ENCODE measurements at regions not wholly inside any gene's neighbourhood (a gene's known extent, or its start where the extent isn't known, plus 50 kb on each side); places are given as distances from the start of the nearest gene placed in this dataset.

DNA sequence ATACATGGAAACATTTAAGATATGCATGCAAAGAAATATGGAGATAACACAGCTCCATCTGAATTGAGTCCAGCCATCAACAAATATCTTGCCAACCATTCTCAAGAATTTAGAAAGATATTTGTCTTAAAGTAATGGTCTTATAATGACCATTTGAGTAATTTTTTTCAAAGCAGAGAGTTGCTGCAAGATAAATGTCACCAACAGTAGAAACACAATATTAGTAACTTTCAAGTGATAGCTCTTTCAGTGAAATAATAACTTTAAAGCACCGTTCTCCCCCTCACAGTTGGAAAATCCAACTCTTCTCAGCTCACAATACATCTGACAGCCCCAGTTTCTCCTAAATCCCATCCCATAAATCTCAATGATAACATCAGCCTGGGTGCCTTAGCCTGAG, 481.0 kb upstream of the ADAMTS5 start:
- Histone ChIP-seq H3K27me3 (ENCODE audit: control insufficient read depth in 2 of 2, insufficient read depth in 2 of 2, low read length in 2 of 2) (no peaks in the 10 kb centered on the region), H2AFZ (ENCODE audit: low read depth, low read length) (no peak overlapping the region), H3K4me2 (ENCODE audit: insufficient read depth, low read length) (no peak overlapping the region), H3K9ac (ENCODE audit: insufficient read depth in 1 of 2, low read depth in 2 of 2, low read length in 2 of 2) (no peak overlapping the region), H3K9me1 (ENCODE audit: control insufficient read depth, insufficient read depth, low read length) (no peaks in the 10 kb centered on the region), H3K4me1 (replicated peaks in 1 of 2; ENCODE audit: control insufficient read depth in 2 of 2, insufficient read depth in 2 of 2, low read length in 2 of 2) (no peaks in the 10 kb centered on the region), H3K79me2 (ENCODE audit: control insufficient read depth, insufficient read depth, low read length) (no peaks in the 10 kb centered on the region), H3K4me3 (no peak overlapping the region), H4K20me1 (replicated peaks; ENCODE audit: control insufficient read depth, insufficient read depth, low read length) (no peaks in the 10 kb centered on the region), H3K9me3 (replicated peaks; ENCODE audit: control insufficient read depth, insufficient read depth, low read depth, low read length) (peaks cover 3% of the 10 kb centered on the region; the same call in 1 of the 2 replicates), H3K27ac (ENCODE audit: extremely low read depth, low read depth, low read length) (no peak overlapping the region), H3K36me3 (ENCODE audit: control insufficient read depth, insufficient read depth, low read length) (no peaks in the 10 kb centered on the region)
- TF ChIP-seq, protein P1, sequence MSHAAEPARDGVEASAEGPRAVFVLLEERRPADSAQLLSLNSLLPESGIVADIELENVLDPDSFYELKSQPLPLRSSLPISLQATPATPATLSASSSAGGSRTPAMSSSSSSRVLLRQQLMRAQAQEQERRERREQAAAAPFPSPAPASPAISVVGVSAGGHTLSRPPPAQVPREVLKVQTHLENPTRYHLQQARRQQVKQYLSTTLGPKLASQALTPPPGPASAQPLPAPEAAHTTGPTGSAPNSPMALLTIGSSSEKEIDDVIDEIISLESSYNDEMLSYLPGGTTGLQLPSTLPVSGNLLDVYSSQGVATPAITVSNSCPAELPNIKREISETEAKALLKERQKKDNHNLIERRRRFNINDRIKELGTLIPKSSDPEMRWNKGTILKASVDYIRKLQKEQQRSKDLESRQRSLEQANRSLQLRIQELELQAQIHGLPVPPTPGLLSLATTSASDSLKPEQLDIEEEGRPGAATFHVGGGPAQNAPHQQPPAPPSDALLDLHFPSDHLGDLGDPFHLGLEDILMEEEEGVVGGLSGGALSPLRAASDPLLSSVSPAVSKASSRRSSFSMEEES (CRISPR knock-in tag; IDR thresholded peaks at IDR 0.05): no peak
- TF ChIP-seq E2F3 (CRISPR knock-in tag; IDR thresholded peaks at IDR 0.05): no peak
- no peak for TF ChIP-seq TCF7 (IDR thresholded peaks at IDR 0.05; ENCODE audit: borderline replicate concordance)
- WGBS (ENCODE audit: insufficient coverage, low coverage, missing lambda C conversion rate): 5% methylated on average over 1 of the region's 1 CpG
- CTCF ChIA-PET (ENCODE audit: low intra/inter-chr PET ratio): no interaction called here
- no TSS peak for BruUV-seq (replicated peaks)
- ATAC-seq (no peak), FAIRE-seq (no peak), DNase-seq (ENCODE audit: extremely low read depth in 1 of 4, low spot score in 3 of 4) (no peak)
- in situ Hi-C loops (cut with MboI) (no loop called here), intact Hi-C loops (cut with micrococcal nuclease) (no loop called here)
- POLR2A ChIA-PET: no interaction called here

- FAIRE-seq: no peak
- no TSS peak for BruUV-seq (replicated peaks)
- H3K9me3 ChIP-seq (replicated peaks; ENCODE audit: control insufficient read depth, insufficient read depth, low read depth, low read length): no peaks in the 10 kb centered on the region
- no peak for ATAC-seq
- in situ Hi-C loops (cut with MboI) (no loop called here), intact Hi-C loops (cut with micrococcal nuclease) (no loop called here)
- no peaks in the 10 kb centered on the region for H3K4me1 ChIP-seq (replicated peaks in 1 of 2; ENCODE audit: control insufficient read depth in 2 of 2, insufficient read depth in 2 of 2, low read length in 2 of 2)
- H3K4me2 ChIP-seq (ENCODE audit: insufficient read depth, low read length): no peak overlapping the region
- no peaks in the 10 kb centered on the region for H3K79me2 ChIP-seq (ENCODE audit: control insufficient read depth, insufficient read depth, low read length)
- WGBS (ENCODE audit: insufficient coverage, low coverage, missing lambda C conversion rate): 0% methylated on average over 3 of the region's 3 CpGs
- no peaks in the 10 kb centered on the region for H3K9me1 ChIP-seq (ENCODE audit: control insufficient read depth, insufficient read depth, low read length)
- DNase-seq (ENCODE audit: extremely low read depth in 1 of 4, low spot score in 3 of 4): no peak
- ChIA-PET POLR2A (no interaction called here), CTCF (ENCODE audit: low intra/inter-chr PET ratio) (no interaction called here)
- H2AFZ ChIP-seq (ENCODE audit: low read depth, low read length): no peak overlapping the region
- H3K36me3 ChIP-seq (ENCODE audit: control insufficient read depth, insufficient read depth, low read length): no peaks in the 10 kb centered on the region
- no peak overlapping the region for H3K9ac ChIP-seq (ENCODE audit: insufficient read depth in 1 of 2, low read depth in 2 of 2, low read length in 2 of 2)
- no peak overlapping the region for H3K4me3 ChIP-seq
- no peaks in the 10 kb centered on the region for H3K27me3 ChIP-seq (ENCODE audit: control insufficient read depth in 2 of 2, insufficient read depth in 2 of 2, low read length in 2 of 2)
- H3K27ac ChIP-seq (ENCODE audit: extremely low read depth, low read depth, low read length): no peak overlapping the region
- H4K20me1 ChIP-seq (replicated peaks; ENCODE audit: control insufficient read depth, insufficient read depth, low read length): no peaks in the 10 kb centered on the region
- TF ChIP-seq ZNF695 (CRISPR knock-in tag; IDR thresholded peaks at IDR 0.05) (no peak), ZNF764 (CRISPR knock-in tag; IDR thresholded peaks at IDR 0.05; ENCODE audit: low read depth) (no peak), ZBTB33 (CRISPR knock-in tag; IDR thresholded peaks at IDR 0.05) (no peak), HDAC3 (IDR thresholded peaks at IDR 0.05; ENCODE audit: borderline replicate concordance, partially characterized antibody) (no peak), ZBTB11 (CRISPR knock-in tag; IDR thresholded peaks at IDR 0.05) (no peak)
Measured at GRCh38 chr21:27429710-27430341, 462.9 kb upstream of the ADAMTS5 start.
